Mesothelial cell of epicardium (in vitro differentiated cells): ENCODE measurements at regions not wholly inside any gene's neighbourhood (a gene's known extent, or its start where the extent isn't known, plus 50 kb on each side); places are given as distances from the start of the nearest gene placed in this dataset.
A peak's percentile ranks its signal among the peaks of the same experiment; 100 is the strongest.

ENCODE experiments used
- DNase-seq, 2 experiments: peaks; one replicate each; pipeline ENCODE4 v3.0.0; 2021; ENCODE audit warnings: low spot score in 2 of 2; ENCODE audit not compliant: unreplicated experiment in 2 of 2
- H3K27ac Mint-ChIP-seq: 2 replicates; pipeline ENCODE4 v1.8.0; 2021; ENCODE audit warnings: mixed read lengths
- H3K27me3 Mint-ChIP-seq: 2 replicates; pipeline ENCODE4 v1.8.0; 2021; ENCODE audit warnings: low read depth, mixed read lengths
- H3K36me3 Mint-ChIP-seq: 2 replicates; pipeline ENCODE4 v1.8.0; 2021; ENCODE audit warnings: mixed read lengths
- H3K4me1 Mint-ChIP-seq: 2 replicates; pipeline ENCODE4 v1.8.0; 2021; ENCODE audit warnings: mixed read lengths
- H3K4me3 Mint-ChIP-seq: 2 replicates; pipeline ENCODE4 v1.8.0; 2021; ENCODE audit warnings: mild to moderate bottlenecking, moderate library complexity, mixed read lengths
- H3K9me3 Mint-ChIP-seq: 2 replicates; pipeline ENCODE4 v1.8.0; 2021; ENCODE audit warnings: mixed read lengths
- TF ChIP-seq, protein P1 (sequence below): fragments of 200-600 bp; sonication (generic); IDR thresholded peaks from one replicate; pipeline ENCODE4 v1.5.0; 2021; ENCODE audit warnings: antibody characterized with exemption; ENCODE audit not compliant: unreplicated experiment

DNA sequence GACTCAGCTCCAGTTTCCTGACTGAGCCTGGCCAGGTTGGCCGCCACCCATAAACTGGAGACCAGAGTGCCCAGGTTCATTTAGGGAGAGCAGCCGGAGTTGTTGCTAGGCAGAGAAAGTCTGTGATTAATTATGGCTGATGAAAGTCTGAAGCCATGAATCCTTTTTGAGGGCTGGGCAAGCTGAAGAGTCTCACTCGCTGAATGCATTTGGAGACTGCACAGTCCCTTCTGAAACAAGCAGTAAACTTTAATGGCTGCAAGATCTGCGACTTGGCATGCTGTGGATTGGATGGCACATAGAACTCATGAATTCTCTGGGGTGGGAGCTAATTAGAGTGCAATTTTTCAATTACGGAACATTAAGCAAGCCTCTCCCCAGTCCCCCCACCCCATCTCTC is 282.1 kb downstream of the RPLP1 start:
- peaks cover 7% of the 10 kb centered on the region for H3K9me3 Mint-ChIP-seq
- peaks cover 25% of the 10 kb centered on the region for H3K4me1 Mint-ChIP-seq
- DNase-seq = no peak
- peak overlapping the region; percentile 91 for H3K27ac Mint-ChIP-seq
- H3K36me3 Mint-ChIP-seq = peaks cover 2% of the 10 kb centered on the region
- TF ChIP-seq, protein P1, sequence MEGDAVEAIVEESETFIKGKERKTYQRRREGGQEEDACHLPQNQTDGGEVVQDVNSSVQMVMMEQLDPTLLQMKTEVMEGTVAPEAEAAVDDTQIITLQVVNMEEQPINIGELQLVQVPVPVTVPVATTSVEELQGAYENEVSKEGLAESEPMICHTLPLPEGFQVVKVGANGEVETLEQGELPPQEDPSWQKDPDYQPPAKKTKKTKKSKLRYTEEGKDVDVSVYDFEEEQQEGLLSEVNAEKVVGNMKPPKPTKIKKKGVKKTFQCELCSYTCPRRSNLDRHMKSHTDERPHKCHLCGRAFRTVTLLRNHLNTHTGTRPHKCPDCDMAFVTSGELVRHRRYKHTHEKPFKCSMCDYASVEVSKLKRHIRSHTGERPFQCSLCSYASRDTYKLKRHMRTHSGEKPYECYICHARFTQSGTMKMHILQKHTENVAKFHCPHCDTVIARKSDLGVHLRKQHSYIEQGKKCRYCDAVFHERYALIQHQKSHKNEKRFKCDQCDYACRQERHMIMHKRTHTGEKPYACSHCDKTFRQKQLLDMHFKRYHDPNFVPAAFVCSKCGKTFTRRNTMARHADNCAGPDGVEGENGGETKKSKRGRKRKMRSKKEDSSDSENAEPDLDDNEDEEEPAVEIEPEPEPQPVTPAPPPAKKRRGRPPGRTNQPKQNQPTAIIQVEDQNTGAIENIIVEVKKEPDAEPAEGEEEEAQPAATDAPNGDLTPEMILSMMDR = no peak
- no peak overlapping the region for H3K4me3 Mint-ChIP-seq
- peaks cover 25% of the 10 kb centered on the region for H3K27me3 Mint-ChIP-seq

DNA sequence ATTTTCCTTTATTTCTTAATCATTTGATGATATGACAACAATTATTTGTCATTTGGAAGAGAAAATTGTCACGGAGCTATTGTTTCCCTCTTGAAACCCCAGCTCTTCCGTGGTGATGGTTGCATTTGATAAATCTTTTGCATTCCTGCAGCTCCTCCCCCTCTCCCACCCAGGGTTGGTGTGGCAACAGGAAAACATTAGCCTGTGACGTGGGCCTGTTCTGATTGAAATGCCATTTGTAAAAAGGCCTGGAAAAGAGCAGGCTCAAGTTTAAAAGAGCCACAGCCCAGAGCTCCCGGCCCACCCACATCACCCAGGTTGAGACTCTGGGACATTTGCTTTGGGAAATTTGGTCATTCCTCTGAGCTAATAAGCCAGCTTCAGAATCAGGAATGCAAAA is 282.5 kb downstream of the RPLP1 start:
- Mint-ChIP-seq H3K27me3 (peaks cover 29% of the 10 kb centered on the region), H3K4me1 (peaks cover 22% of the 10 kb centered on the region), H3K4me3 (no peak overlapping the region), H3K36me3 (peaks cover 2% of the 10 kb centered on the region), H3K9me3 (peaks cover 10% of the 10 kb centered on the region), H3K27ac (peak overlapping the region; percentile 91)
- TF ChIP-seq, protein P1 = no peak
- DNase-seq = peak in 1 of 2 experiments; percentile 61

DNA sequence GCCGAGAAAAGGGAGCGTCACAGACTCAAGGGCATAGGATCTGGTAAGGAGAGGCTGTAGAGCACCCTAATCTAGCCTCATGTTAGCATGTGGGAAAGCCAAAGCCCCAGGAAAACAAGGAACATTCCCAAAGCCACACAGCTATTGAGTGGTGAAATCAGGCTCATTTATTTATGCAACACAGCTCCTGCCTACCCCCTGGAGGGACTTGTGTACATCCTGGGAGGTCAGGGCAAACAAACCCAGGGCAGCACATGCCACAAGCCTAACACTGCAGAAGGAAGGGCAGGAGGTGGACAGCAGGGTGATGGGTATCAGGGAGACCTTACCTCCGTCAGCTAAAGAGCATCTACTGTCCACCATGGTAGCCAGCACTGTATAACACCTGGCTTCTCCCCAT is 283.5 kb downstream of the RPLP1 start:
- Mint-ChIP-seq H3K4me3 (no peak overlapping the region), H3K27ac (no peak overlapping the region), H3K36me3 (peaks cover 2% of the 10 kb centered on the region), H3K9me3 (peaks cover 13% of the 10 kb centered on the region), H3K4me1 (peaks cover 18% of the 10 kb centered on the region), H3K27me3 (peaks cover 31% of the 10 kb centered on the region)
- DNase-seq = no peak
- TF ChIP-seq, protein P1 = no peak

DNA sequence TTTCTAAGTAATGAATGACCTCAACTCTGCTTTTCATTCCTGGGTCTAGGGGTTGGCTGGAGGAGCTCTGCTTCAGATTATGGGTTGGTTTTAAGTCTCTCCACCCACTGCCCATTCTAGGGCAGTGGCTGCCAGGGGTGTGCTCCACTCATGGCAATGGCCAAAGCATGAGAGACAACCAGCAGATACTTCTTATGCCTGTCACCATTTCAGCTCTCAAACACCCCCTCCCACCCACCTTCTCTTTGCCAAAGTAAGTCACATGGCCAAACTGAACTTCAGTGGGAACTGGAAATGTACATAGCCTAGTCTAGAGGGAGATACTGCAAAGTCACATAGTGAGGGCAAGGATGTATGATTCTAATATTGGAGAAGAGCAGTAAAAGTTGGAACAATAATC is 285.3 kb downstream of the RPLP1 start:
- no peak overlapping the region for H3K4me3 Mint-ChIP-seq
- H3K27me3 Mint-ChIP-seq = peaks cover 42% of the 10 kb centered on the region
- no peak for DNase-seq
- peaks cover 18% of the 10 kb centered on the region for H3K4me1 Mint-ChIP-seq
- peaks cover 13% of the 10 kb centered on the region for H3K9me3 Mint-ChIP-seq
- H3K36me3 Mint-ChIP-seq = peaks cover 2% of the 10 kb centered on the region
- TF ChIP-seq, protein P1 = no peak
- no peak overlapping the region for H3K27ac Mint-ChIP-seq

DNA sequence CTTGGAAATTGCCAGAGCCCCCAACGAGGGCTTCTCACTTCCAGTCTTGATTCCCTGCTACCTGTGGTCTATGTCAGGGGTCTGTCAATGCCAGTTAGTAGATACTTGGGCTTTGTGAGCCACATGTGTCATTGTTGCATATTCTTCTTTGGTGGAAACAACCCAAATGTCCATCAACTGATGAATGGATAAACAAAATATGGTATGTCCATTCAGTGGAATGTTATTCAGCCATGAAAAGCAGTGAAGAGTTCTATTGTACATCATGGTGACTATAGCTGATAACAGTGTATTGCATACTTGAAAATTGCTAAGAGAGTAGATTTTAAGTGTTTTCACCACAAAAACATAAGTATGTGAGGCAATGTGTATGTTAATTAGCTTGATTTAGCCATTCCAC is 288.1 kb downstream of the RPLP1 start:
- Mint-ChIP-seq H3K36me3 (peaks cover 2% of the 10 kb centered on the region), H3K27me3 (peaks cover 64% of the 10 kb centered on the region), H3K9me3 (peaks cover 13% of the 10 kb centered on the region), H3K4me1 (peaks cover 9% of the 10 kb centered on the region), H3K27ac (no peak overlapping the region), H3K4me3 (no peak overlapping the region)
- DNase-seq = no peak
- TF ChIP-seq, protein P1 = no peak

DNA sequence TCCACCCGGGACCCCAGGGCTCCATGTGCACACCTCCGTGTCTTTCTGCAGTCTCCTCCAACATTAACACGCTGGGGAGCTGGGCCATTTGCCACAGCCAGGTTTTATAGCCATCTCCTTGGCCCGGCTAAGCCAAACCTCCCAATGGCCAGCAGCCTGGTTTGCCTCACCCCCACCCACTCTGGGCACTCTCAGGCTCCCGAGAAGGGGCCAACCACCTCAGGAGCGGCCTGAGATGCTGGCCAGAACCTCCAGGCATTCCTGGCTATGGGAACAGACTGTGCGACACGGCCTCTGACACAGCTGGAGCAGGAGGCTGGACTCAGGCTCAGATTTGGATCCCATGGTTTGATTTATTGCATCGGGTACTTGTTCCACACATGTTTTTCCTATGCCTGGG is 289.7 kb downstream of the RPLP1 start:
- Mint-ChIP-seq H3K27ac (no peak overlapping the region), H3K4me3 (no peak overlapping the region), H3K9me3 (peaks cover 10% of the 10 kb centered on the region), H3K36me3 (no peaks in the 10 kb centered on the region), H3K4me1 (peaks cover 6% of the 10 kb centered on the region), H3K27me3 (peaks cover 65% of the 10 kb centered on the region)
- no peak for DNase-seq
- TF ChIP-seq, protein P1 = no peak
